Transverse colon (tissue), 4 donors: ENCODE measurements at regions not wholly inside any gene's neighbourhood (a gene's known extent, or its start where the extent isn't known, plus 50 kb on each side); places are given as distances from the start of the nearest gene placed in this dataset.

ENCODE experiments used
- CTCF ChIP-seq, 5 experiments: fragments of 200-600 bp in 3 of 5; fragments of 450-650 bp in 2 of 5; sonication (generic) in 3 of 5; IDR thresholded peaks; 1 replicate in 2 of 5; 2 replicates in 3 of 5; pipeline ENCODE4 v1.5.1; 2016 to 2017; ENCODE audit warnings: antibody characterized with exemption in 5 of 5, inconsistent platforms in 3 of 5, mild to moderate bottlenecking in 2 of 5, moderate library complexity in 1 of 5
- POLR2A ChIP-seq: fragments of 450-650 bp; IDR thresholded peaks from one replicate; pipeline ENCODE4 v1.6.1; 2016; ENCODE audit warnings: antibody characterized with exemption, mild to moderate bottlenecking, moderate library complexity
- POLR2AphosphoS5 ChIP-seq, 3 donors: sonication (generic); formaldehyde crosslinking; IDR thresholded peaks; one replicate each; pipeline ENCODE4 v1.6.1; 2016; ENCODE audit warnings: antibody characterized with exemption in 3 of 3

- TF ChIP-seq CTCF (IDR thresholded peaks at IDR 0.05) (no peak), POLR2A (no peak), POLR2AphosphoS5 (IDR thresholded peaks at IDR 0.05) (no peak)
Observed at GRCh38 chr3:157610876-157611535, 107.8 kb upstream of the VEPH1 start.
